ENCODE measurements at regions not wholly inside any gene's neighbourhood (a gene's known extent, or its start where the extent isn't known, plus 50 kb on each side); places are given as distances from the start of the nearest gene placed in this dataset.

DNA sequence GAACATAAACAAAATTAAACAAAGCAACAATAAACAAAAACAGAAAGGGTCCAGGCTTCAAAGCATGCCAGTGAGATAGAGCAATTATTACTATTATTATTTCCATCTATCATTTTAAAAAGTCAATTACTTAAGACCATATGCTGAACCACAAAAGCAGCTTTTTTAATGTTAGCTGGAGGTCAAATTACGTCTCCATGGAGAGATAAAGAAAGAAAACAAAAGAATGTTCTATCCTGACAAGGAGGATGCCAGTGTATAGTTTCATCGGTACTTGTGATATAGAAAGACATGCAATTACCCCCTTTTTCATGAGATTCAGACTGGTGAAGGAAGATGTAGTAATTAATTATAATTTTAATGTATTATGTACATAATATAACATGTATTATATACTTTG lies 81.6 kb upstream of the DCN start:
- TF ChIP-seq, protein P1, sequence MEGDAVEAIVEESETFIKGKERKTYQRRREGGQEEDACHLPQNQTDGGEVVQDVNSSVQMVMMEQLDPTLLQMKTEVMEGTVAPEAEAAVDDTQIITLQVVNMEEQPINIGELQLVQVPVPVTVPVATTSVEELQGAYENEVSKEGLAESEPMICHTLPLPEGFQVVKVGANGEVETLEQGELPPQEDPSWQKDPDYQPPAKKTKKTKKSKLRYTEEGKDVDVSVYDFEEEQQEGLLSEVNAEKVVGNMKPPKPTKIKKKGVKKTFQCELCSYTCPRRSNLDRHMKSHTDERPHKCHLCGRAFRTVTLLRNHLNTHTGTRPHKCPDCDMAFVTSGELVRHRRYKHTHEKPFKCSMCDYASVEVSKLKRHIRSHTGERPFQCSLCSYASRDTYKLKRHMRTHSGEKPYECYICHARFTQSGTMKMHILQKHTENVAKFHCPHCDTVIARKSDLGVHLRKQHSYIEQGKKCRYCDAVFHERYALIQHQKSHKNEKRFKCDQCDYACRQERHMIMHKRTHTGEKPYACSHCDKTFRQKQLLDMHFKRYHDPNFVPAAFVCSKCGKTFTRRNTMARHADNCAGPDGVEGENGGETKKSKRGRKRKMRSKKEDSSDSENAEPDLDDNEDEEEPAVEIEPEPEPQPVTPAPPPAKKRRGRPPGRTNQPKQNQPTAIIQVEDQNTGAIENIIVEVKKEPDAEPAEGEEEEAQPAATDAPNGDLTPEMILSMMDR (conservative IDR thresholded peaks at IDR 0.05; ENCODE audit: low read depth, low read length): no peak
- TF ChIP-seq EZH2 (IDR thresholded peaks at IDR 0.05; ENCODE audit: borderline replicate concordance, low read depth, low read length, poor library complexity, severe bottlenecking): no peak

All from A673 (cell line).